Uterus (tissue), 2 donors: ENCODE measurements at regions not wholly inside any gene's neighbourhood (a gene's known extent, or its start where the extent isn't known, plus 50 kb on each side); places are given as distances from the start of the nearest gene placed in this dataset.

Experiments used
- CTCF ChIP-seq, 4 experiments: fragments of 200-600 bp in 2 of 4; fragments of 450-650 bp in 2 of 4; sonication (generic) in 2 of 4; IDR thresholded peaks; one replicate each; pipeline ENCODE4 v1.5.1; 2016 to 2019; ENCODE audit warnings: antibody characterized with exemption in 4 of 4, mild to moderate bottlenecking in 2 of 4, moderate library complexity in 1 of 4
- POLR2A ChIP-seq, 2 donors: fragments of 450-650 bp; IDR thresholded peaks; one replicate each; pipeline ENCODE4 v1.6.1; 2016; ENCODE audit warnings: antibody characterized with exemption in 2 of 2, mild to moderate bottlenecking in 1 of 2, moderate library complexity in 1 of 2

GRCh38 chr15:88975891-88976290 is 62.7 kb upstream of the MFGE8 start:
- TF ChIP-seq CTCF (IDR thresholded peaks at IDR 0.05) = no peak
- TF ChIP-seq POLR2A (IDR thresholded peaks at IDR 0.05) = no peak
